ENCODE measurements at regions not wholly inside any gene's neighbourhood (a gene's known extent, or its start where the extent isn't known, plus 50 kb on each side); places are given as distances from the start of the nearest gene placed in this dataset.
"Not testable (repeated sequence)": the region's sequence is repeated elsewhere in the genome, so short reads cannot be mapped to it uniquely, and the experiment has no call there.

DNA sequence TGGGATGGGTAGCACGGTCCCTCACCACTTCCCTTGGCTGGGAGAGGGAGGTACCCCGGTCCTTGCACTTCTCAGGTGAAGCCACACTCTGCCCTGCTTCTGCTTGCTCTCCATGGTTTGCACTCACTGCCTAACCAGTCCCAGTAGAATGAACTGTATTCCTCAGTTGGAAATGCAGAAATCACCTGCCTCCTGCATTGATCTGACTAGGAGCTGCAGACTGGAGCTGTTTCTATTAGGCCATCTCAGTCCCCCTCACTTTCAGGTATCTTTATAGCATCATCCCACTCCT is 264.9 kb downstream of the ZWINT start:
- DNase-seq, result no peak

DNA sequence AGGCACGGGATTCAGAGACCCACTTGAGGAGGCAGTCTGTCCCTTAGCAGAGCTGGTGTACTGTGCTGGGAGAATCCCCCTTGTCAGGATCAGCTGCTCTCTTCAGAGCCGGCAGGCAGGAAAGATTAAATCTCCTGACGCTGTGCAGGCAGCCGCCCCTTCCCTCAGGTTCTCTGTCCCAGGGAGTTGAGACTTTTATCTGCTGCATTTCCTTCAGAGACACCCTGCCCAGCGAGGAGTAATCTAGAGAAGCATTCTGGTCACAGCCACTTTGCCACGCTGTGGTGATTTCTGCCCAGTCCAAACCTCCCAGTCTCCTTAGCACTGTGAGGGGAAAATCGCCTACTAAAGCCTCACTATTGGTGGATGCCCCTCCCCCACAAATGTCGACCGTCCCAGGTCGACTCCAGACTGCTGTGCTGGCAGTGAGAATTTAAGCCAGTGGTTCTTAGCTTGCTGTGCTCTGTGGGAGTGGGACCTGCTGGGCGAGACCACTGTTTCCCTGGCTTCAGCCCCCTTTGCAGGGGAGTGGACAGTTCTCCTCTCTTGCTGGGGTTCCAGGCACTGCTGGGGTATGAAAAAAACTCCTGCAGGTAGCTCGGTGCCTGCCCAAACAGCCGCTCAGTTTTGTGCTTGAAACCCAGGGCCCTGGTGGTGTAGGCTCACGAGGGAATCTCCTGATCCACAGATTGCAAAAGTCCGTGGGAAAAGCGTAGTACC is 265.4 kb downstream of the ZWINT start:
- DNase-seq, result no peak

DNA sequence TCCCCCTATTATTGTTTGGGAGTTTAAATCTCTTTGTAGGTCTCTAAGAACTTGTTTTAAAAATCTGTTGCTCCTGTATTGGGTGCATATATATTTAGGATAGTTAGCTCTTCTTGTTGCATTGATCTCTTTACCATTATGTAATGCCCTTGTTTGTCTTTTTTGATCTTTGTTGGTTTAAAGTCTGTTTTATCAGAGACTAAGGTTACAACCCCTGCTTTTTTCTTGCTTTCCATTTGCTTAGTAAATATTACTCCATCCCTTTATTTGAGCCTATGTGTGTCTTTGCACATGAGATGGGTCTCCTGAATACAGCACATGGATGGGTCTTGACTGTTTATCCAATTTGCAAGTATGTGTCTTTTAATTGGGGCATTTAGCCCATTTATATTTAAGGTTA is 267.4 kb downstream of the ZWINT start:
- not testable (repeated sequence) for DNase-seq

DNA sequence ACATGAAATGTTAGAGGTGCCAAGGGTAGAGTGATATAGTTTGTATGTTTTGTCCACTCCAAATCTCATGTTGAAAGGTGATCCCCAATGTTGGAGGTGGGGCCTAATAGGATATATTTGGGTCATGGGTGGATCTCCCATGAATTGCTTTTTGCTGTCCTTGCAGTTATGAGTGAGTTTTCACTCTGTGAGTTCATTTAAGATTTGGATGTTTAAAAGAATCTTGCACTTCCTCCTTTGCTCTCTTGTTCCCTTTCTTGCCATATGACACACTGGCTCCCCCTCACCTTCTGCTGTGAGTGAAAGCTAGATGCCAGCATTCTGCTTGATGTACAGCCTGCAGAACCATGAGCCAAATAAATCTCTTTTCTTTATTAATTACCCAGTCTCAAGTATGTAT is 269.2 kb downstream of the ZWINT start:
- no peak for DNase-seq

DNA sequence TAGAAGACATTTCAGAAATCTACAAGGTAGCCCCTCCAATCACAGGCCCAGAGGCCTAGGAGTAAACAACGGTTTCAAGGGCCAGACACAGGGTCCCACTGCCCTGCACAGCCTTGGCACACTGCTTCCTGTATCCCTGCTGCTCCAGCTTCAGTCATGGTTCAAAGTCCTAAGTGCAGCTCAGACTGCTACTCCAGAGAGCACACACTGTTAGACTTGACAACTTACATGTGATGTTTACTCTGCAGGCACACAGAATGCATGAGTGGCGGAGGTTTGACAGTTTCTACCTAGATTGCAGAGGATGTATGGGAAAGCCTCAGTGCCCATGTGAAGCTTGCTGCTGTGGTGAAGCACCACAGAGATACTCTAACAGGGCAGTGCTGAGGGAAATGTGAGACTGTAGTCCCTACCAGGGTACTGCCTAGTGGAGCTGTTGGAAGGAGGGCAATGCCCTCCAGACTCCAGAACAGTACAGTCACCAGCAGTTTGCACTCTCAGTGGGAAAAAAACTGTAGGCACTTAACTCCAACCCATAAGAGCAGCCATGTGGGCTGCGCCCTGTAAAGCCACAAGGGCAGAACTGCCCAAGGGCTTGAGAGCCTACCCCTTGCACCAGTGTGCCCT is 270.0 kb downstream of the ZWINT start:
- no peak for DNase-seq

DNA sequence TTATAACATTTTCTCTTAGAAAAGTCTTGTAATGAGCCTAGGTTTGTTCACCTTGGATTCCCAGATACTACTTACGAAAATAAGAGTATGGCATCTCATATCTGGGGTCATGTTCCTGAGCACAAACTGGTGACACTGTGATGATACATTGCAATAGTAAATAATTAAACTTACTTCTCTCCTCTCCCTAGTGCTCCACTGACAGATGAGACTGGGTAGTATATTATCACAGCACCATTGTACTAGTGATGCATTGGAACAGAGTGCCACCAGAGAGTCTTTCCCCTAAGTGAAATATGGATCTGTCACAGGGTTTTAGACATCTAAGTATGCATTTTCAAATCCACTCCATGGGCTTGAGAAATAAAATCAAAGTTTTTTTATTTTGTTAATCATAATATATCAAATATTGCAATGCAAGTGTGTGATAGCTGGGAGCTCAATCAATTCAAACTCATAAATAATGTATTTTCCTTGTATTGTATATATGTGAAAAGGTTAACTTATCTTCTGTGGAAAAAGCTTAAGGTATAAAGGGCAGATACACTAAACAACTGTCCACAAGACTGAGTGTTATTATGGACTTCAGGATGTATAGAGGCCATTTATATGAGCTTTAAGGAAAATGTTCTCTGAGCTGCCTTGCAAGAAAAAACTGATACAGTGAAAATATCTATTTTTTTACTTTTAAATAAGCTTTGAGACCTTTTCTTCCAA is 275.5 kb downstream of the ZWINT start:
- DNase-seq, result no peak

DNA sequence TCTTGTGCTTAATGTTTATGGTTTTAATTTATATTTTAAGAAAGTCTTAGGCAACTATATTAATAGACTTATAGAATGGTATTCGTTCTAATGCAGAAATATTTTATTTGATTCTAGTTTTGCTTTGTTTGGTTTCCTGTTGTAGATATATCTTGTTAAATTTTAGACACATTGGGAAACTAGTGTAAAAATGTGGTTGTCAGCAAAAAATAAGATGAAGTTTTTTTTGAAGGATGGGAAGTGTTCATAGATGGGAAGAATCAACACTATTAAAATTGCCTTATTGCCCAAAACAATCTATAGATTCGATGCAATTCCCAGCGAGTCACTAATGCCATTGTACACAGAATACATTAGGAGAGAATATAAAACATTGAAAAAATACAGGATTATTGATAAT is 278.9 kb downstream of the ZWINT start:
- no peak for DNase-seq

DNA sequence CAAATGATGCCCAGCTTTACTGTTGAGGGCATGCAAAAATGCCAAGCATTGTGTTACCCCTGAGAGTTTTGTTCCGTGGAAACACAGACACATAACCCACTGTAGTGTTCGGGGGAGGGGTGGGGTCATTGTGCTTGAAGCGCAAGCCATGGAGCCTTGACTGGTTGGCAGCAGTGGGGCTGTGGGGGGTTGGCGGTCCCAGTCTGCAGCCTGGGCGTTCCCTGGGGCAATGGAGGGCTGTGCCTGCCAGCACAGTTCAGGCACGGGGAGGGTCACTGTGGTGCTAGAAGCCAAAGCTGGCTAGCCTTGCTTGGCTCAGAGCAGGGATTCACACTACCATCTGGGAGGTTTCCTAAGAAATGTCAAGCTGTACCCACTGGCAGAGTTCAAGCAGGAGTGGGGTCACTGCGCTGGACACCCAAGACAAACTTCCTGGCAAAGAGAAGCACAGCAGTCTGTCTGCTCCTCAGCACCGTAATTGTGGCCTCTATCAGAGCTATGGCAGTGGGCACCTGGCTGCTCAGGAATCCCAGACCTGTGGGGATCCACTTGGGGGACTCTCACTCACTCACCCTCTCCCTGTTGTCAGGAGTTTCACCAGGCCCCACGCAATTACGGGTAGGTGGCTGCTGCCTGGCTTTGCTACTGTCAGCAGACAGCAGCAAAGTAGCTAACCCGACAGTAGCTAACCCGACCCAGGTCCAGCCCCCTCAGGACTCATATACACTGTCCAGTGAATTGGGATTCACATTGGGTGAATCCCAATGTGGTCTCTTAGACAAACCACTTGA is 292.4 kb downstream of the ZWINT start:
- no peak for DNase-seq

DNA sequence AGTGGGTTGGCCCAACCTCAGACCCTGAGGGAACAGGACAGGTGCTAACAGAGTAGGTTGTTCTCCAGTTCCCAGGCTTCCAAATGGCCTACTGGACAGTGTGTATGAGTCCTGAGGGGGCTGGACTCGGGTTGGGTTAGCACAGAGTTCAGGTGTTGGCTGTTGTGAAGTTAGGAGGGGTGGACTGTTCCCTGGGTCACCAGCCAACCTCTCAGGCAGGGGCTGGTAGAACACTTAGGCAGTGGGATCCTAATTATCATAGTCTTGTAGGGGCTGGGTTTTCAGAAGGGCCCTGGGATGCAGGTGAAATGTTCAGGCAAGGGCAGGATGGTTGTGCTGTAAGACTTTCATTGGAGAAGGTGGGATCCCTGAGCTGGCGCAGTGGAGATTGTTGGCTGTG is 293.0 kb downstream of the ZWINT start:
- no peak for DNase-seq

DNA sequence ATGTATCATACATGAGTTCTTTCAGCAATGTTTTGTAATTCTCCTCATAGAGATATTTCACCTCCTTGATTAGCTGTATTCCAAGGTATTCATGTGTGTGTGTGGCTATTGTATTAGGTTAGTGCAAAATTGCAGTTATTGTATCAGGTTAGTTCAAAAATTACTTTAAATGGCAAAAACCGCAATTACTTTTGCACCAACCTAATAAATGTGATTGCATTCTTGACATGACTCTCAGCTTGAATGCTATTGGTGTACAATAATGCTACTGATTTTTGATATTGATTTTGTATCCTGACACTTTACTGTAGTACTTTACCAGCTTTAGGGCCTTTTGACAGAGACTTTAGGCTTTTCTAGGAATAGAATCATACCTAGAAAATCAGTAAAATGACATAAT is 297.4 kb downstream of the ZWINT start:
- DNase-seq, result no peak

DNA sequence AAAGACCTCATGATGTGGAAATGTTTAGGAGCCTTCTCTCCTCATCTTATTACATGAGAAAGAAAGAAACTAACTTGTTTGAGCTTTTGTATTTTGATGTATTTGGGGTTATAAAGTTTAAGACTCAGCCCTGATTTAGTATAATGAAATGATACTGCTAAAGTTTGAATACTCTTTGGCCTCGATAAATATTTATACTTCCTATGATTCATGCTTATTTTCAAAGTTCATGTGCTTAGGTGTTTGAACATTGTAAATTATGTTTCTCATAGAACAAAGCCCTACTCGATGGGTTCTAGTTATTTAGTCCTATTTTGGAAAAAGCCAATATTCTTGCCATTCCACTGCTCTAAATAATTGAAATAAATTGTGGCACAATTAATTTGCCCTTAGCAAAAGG is 303.2 kb downstream of the ZWINT start:
- DNase-seq, result no peak

DNA sequence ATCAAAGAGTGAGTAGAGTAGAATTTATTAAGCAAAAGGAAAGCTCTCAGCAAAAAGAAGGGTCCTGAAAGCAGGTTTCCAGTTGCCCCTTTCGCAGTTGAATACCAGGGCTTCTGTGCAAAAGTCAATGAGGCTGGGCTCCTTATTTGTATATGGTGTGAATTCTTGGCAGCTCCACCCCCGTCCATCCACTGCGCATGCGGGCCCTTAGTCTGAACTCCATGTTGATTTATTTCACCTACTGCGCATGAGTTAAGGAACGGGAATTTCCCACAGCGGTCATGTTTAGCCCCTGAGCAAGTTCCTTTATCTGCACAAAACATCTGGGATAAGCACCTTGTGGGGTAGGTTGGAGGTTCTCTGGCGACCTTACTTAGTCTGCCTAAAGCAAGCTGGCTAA is 325.6 kb downstream of the ZWINT start:
- DNase-seq, result no peak

DNA sequence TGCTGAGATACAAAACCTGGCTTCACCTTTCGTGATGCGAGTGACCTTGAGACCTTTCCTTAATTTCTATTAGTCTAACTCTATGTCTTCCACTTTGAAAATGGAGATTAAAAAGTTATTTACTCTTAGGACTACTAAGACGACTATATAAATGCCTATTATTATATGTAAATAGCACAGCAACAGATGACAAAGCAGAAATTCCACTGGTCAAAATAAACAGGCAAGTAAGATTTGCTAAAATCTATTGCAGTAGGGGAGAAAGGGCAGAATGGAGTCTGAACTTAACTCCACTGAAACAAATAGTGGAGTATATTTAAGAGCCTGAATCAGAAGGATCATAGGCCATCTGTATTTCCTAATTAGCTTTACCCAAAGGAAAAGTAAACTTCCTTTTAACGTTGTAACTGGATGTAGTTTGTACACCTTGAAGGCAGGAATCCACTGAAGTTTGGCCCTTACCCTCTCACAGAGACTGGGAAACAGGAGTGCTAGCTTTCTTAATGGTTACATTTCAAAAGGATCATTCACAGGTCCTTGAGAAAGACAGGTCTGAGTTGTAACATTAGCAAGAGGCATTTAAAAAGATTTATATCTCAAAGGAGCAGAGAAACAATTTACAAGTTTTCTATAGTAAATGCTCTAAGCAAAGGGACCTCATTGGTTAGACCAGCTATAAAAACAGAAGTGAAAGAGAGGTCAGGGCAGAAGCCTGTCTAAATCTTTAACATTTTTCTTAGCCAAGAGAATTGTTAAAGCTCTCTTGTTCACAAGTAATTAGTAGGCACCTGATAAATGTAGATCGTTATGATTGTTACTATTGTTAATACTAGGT is 332.5 kb downstream of the ZWINT start:
- DNase-seq, result no peak

DNA sequence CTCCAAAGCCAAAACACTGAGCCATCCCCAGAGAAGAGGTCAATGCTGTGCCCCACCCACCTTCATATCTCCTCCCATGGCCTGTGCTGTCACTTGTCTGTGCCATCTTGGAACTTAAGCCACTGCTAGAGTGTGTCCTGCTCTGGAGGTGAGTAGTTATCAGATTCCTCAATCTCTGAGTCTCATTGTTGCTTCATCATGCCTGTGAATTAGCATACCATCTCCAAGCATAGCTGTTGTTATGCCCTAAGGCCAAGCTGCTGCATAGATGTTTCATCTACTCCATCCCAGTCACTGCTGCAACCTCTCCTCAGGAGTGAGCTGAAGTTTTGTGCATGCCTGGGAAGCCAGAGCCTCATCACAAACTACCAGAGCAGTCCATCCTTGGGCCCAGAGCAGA is 349.0 kb downstream of the ZWINT start:
- no peak for DNase-seq

DNA sequence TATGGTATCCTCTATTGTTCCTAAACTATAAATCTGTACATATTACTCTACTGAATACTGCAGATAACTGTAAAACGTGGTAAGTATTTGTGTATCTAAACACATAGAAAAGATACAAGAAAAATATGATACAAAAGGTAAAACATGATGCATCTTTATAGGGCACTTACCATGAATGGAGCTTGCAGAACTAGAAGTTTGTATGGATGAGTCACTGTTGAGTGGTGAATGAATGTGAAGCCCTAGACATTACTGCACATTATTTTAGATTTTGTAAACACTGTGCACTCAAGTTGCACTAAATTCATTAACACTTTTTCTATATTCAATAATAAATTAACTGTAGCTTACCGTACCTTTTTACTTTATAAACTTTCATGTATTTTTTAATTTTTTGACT is 357.5 kb downstream of the ZWINT start:
- DNase-seq, result no peak

DNA sequence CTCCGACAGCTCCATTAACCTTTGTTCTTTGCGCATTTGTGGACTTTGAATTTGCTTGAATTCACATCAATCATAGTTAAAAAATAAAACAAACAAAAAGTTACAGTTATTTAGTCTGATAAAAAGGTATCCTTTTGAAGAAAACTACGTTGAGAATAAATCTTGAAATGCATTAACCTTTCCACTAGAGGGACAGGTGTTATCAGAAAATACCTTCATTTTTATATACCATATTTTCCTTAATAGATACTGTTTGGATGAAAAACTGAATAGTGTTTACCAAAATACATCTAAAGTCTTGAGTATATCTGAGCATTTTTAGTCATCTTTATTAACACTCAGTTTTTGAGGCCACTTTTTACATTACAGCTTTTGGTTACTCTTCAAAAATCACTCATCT is 371.9 kb downstream of the ZWINT start:
- DNase-seq, result no peak

DNA sequence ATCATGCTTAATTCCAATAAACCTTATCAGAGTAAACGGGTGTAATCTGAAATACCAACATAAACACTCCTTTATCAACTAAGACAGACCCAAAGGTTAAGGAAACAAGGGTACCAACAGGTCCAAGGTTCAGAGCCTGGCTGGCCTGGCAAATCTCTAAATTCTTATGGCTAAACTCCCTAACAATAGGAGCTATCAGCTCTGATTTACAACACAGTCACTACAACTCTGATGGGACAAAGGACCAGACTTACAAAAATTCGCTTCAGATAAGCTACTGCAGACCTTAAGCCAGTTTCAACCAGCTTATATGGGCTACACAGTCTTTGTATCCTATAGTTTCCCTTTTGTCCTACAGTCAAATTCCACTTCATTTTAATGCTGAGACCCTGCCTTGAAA is 381.9 kb downstream of the ZWINT start:
- no peak for DNase-seq

DNA sequence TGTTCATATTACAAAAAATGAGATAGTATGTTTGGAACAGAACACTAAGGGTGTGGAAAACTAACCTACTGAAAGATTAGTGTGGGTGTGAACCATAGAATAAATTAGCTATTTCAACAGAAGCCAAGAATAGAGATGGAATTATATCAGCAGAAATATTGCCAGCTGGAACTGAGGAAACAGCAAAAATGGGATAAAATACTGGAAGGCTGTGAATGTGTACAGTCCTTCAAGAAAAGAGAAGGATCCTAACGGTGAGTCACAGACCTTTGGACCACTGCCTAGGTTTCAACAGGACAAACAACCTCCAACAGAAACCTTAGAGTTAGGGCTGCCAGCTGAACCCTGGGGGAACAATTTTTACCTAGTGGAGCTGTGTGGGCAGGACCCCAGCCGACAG is 395.0 kb downstream of the ZWINT start:
- no peak for DNase-seq

DNA sequence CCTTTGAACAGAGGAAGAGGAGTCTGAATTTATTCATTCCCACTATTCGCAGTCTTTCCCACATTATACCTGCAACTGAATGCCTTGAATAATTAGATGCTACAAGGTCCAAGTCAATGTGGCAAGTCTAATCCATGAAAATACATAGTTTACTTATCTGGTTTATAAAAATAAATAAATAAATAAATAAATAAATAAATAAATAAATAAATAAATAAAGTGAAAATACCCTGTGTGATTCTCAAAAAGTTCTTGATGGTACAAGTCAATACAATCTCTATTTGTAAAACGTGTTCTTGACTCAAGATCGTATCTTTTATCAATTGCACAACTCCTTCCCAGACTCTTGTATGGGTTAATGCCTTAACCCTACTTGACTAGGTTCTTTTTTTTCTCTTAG is 417.7 kb downstream of the ZWINT start:
- no peak for DNase-seq

DNA sequence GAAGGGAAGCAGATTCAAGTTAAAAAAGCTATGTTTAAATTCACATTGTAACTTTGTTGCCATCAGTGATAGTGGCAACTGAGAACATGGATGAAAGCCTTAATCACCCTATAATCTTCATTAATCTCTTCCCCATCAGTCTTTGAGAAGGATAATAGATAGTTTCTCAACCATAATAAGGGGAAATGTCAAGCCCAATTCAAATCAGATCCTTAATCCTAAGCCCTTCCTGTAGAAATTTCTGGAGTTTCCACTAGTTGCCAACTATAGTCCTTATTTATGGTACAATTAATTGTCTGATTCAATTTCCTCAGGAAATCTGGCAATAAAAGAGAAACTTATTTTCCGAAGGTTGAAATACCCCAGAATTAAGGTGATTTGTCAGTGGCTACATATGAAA is 431.8 kb downstream of the ZWINT start:
- no peak for DNase-seq

DNA sequence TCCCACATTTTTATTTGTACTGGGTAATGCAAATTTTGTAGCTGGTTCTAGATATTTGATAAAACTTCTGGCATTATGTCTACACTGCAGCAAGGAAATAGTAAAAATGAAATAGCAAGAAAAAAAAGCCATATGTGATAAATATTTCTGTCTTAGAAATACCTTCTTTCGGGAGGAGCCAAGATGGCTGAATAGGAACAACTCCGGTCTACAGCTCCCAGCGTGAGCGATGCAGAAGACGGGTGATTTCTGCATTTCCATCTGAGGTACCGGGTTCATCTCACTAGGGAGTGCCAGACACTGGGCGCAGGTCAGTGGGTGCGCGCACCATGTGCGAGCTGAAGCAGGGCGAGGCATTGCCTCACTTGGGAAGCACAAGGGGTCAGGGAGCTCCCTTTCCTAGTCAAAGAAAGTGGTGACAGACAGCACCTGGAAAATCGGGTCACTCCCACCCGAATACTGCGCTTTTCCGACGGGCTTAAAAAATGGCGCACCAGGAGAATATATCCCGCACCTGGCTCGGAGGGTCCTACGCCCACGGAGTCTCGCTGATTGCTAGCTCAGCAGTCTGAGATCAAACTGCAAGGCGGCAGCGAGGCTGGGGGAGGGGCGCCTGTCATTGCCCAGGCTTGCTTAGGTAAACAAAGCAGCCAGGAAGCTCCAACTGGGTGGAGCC is 461.4 kb downstream of the ZWINT start:
- not testable (repeated sequence) for DNase-seq

DNA sequence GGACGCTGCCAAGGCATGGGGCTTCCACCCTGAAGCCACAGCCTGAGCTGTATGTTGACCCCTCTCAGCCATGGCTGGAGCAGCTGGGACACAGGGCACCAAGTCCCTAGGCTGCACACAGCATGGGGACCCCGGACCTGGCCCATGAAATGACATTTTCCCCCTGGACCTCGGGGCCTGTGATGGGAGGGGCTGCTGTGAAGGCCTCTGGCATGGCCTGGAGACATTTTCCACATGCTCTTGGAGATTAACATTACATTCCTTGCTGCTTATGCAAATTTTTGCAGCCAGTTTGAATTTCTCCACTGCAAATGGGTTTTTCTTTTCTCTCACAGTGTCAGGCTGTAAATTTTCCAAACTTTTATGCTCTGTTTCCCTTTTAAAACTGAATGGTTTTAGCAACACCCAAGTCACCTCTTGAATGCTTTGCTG is 463.6 kb downstream of the ZWINT start:
- no peak for DNase-seq
